Renal pelvis (tissue), 1 donor: ENCODE measurements at regions not wholly inside any gene's neighbourhood (a gene's known extent, or its start where the extent isn't known, plus 50 kb on each side); places are given as distances from the start of the nearest gene placed in this dataset.

Experiments
- DNase-seq: peaks from one replicate; pipeline ENCODE4 v3.0.0-alpha.2; 2013

- no peak for DNase-seq
Measured at GRCh38 chr18:40056079-40056692, 1898.8 kb upstream of the PIK3C3 start.

GRCh38 chr18:40055262-40055661 lies 1899.8 kb upstream of the PIK3C3 start:
- no peak for DNase-seq

- no peak for DNase-seq
Measured at GRCh38 chr18:40049716-40050115, 1905.3 kb upstream of the PIK3C3 start.

DNA sequence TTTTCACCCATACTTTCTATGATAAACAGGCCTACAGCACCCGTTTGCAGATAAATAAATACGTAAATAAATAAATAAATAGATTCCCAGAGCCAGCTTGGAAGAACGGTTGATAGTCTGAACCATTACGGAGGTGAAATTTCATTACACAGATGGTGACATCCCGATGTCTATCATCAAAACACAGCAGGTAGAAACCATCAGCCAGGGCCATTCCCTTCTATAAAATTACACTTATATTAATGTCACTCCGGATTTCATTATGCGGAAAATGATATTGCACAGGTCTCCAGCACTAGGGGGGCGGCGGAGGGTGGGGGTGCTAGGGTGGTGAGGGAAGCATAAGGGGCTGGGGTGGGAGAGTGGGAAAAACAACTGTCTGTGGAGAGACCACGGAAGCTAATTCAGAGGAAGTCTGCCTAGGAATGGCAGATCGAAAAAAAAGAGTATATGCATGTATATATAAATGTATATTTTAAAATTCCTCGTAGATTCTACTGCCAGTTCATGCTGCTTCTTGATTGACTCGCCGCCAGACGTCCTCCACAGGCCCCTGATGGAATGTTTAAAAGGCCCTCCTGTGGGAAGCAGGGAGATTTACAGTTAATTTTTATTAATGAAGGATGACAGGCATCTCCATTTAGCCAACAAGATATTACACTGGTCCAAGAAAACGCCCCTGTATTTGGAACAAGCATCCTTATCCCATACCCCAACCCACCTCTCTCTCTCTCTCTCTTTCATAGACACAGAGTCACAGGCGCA lies 1906.0 kb upstream of the PIK3C3 start:
- DNase-seq, result no peak

GRCh38 chr18:40048253-40048652 lies 1906.8 kb upstream of the PIK3C3 start:
- no peak for DNase-seq

DNA sequence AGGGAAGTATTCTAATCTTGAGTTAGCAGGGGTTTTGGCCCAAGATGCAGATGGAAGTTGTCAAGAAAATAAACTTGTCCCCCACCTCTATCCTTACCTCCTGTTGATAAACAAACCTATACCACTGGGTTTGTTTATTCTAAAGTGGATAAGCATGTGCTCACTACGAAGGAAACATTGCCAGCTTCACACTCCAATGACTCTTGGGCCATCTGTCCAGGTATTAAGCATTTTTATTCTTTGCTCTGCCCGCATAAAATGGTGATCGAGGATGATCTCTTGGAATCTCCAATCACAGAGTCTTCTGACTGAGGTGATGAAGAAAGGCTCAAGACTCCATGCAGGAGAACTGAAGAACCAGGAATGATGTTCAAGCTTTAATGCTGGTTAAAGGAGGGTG lies 1908.4 kb upstream of the PIK3C3 start:
- no peak for DNase-seq

DNA sequence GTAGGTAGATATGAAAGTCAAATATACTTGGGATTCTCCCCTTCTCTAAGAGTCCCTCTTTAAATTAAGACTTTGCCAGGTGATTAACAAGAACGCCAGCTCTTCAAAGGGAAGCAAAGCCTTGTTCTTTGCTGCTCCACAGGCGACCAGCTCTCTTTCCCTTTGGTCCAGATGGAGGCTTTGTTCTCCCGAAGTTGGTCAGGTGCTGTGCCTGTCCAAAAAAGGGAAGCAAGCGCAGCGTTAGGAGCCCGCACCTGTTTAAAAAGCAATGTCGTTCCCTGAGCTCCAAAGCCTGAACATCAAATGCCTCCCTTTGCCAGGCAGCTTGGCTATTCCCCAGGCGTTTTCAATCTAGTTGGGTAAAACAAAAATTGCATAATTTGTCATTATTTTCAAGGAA lies 1913.1 kb upstream of the PIK3C3 start:
- no peak for DNase-seq

GRCh38 chr18:40040574-40040973 lies 1914.5 kb upstream of the PIK3C3 start:
- no peak for DNase-seq

GRCh38 chr18:40037356-40037755 lies 1917.7 kb upstream of the PIK3C3 start:
- DNase-seq, result no peak

- DNase-seq, result no peak
Measured at GRCh38 chr18:40036861-40037260, 1918.2 kb upstream of the PIK3C3 start.

GRCh38 chr18:40035966-40036365 lies 1919.1 kb upstream of the PIK3C3 start:
- DNase-seq, result no peak

DNA sequence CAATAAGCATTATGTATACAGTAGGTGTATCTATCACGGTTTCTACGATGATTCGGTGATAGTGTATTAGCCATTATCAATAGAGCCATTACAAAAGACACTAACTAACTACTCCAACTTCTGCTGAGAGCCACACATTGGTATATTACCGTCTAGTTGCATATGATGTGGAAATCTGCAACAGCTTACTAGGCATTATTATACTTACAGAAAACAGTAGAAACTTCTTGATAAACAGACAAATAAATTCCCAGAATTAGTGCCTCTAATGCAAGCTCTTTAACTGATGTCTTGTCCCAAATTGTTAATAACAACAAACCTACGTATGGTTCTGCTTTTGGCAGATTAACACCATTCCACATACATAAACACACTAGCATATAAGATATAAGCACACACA lies 1923.0 kb upstream of the PIK3C3 start:
- no peak for DNase-seq

DNA sequence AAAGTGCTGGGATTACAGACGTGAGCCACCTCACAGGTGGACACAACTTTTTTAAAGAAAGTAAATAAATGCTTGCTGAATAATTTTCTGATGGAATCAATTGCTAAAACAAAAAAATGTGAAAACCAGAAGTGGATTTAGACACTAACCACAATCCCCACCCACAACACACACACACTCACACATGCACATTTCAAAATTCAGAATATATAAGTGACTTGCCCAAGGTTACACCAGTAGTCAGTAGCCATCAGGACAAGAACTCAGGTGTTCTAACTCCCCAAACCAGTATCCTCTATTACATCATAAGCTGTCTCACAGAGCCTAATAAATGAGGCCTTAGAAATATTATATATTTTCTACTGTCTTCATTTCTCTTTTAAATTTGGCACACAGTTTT lies 1923.6 kb upstream of the PIK3C3 start:
- DNase-seq, result no peak

DNA sequence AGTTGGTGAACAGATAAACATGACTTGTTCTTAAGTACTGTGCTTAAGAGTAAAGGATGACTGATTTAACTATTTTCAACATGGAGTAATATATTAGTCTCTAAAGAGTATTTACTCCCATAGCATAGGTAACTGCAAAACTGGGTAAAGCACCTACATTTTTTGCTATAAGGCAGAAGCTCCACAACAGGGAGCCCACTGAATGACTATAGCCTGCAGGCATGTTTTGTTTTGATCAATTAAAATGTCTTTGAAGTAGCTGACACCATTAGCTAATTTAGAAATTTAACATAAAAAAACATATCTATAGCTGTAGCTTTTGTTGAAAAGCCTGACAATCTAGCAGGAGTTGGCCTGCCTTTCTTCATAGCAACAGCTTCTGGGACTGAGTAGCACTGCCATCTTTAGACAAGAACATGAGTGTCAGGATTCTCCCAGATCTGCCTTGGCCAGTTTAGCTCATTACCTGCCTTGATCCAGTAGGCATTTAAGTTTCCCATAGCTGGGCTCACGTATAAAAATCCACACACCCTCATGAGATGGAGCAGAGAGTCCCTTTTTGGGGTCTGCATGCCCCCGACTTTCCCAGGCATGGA lies 1935.1 kb upstream of the PIK3C3 start:
- no peak for DNase-seq

- no peak for DNase-seq
Measured at GRCh38 chr18:40018266-40018665, 1936.8 kb upstream of the PIK3C3 start.

DNA sequence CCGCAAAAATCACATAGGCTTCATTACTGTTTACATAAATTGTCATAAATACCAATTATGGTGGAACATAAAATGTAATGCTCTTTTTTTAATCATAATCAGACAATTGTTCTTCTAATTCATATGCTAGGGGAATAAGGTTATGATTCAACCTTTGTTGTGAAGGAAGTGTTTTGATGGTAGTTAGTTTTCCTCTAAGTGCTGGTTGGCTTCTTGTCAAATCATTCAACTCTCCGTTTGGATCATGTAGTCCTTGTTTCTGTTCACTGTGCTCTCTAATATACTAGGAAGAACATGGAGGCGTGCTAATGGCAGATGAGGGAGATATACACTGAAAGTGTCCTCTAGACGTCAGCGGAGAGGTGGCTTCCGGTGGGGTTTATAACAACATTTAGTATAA lies 1938.0 kb upstream of the PIK3C3 start:
- DNase-seq, result no peak

- no peak for DNase-seq
Measured at GRCh38 chr18:40016405-40016804, 1938.6 kb upstream of the PIK3C3 start.

- no peak for DNase-seq
Measured at GRCh38 chr18:40013001-40013609, 1941.9 kb upstream of the PIK3C3 start.

- DNase-seq, result no peak
Measured at GRCh38 chr18:40011201-40011600, 1943.8 kb upstream of the PIK3C3 start.

DNA sequence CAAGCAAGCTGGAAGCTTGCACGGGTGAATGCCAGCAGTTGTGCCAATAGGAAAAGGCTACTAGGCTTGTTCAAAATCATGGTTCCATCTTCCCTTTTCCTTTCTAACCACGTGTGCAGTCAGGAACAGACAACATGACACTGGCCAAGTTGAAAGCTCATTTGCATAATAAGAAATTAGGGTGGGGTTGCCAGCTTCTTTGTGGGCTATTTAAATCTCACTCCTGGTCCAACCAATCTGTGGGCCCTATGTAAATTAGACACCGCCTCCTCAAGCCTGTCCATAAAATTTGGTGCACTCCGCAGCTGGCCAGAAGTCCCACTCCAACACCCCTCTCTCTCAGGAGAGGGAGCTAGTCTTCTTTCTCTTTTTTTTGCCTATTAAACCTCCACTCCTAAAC lies 1948.4 kb upstream of the PIK3C3 start:
- no peak for DNase-seq

DNA sequence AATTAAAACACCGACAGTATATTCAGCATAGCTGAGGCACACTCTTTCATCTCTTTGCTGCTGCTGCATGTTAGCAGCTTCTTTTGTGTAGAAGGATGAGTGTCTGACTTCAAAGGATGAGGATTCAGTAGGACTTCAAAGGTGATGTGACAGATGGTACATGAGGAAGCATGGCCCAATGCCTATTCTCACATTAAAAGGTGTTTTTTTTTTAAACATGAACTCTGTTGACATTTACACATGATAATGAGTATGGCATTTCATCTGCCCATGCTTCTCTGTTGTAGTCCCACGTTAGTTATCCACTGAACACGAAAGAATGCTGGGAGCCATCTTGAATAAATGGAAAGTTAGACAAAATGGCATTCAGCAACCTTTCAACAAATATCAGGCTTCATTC lies 1950.8 kb upstream of the PIK3C3 start:
- no peak for DNase-seq

GRCh38 chr18:39998317-39998716 lies 1956.7 kb upstream of the PIK3C3 start:
- DNase-seq, result no peak

DNA sequence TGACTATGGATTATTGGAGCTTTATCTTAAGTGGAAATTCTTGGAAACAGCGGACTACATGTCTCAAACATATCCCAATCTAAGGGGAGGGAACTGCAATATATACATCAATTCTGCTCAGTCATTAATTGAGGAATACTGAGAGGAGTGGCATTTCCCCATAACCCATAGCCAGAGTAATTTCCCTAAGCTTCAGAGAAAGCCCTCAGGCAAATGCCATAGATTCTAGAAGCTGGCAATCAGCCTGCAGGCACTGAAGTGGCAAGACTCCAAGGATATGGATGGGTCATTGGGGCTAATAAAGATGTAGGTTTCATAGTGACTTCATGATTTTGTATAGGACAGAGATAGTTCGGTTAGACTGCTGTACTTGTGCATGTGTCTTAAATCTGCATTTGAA lies 1960.5 kb upstream of the PIK3C3 start:
- DNase-seq, result no peak
